GM12878 (cell line): ENCODE measurements at regions not wholly inside any gene's neighbourhood (a gene's known extent, or its start where the extent isn't known, plus 50 kb on each side); places are given as distances from the start of the nearest gene placed in this dataset.

Source experiments
- ATAC-seq: fragments of 200-7000 bp; cut with Tn5 transposase; 3 replicates; pipeline ENCODE4 v1.9.1; 2020; ENCODE audit warnings: mild to moderate bottlenecking, moderate library complexity
- BruUV-seq: library from RNA; stranded (reverse); fragments of 400-500 nt; replicated peaks from 2 replicates; lab custom pipeline; 2021; lab: Mats Ljungman, UMichigan
- CTCF ChIA-PET: fragments of 300-600 bp; sonication (Branson Sonifier 250); formaldehyde crosslinking; extraction: SDS; loops from one replicate; lab custom pipeline; 2021; ENCODE audit warnings: inconsistent platforms; lab: Yijun Ruan, JAX
- POLR2A ChIA-PET: fragments of 350-600 bp; formaldehyde crosslinking; extraction: SDS; loops from one replicate; lab custom pipeline; 2021; ENCODE audit warnings: inconsistent platforms; lab: Charles Lee
- RAD21 ChIA-PET: fragments of 300-600 bp; sonication (Branson Sonifier 250); formaldehyde crosslinking; loops from one replicate; lab custom pipeline; 2023; ENCODE audit warnings: antibody characterized with exemption; ENCODE audit not compliant: unreplicated experiment; lab: Charles Lee
- SMC1A ChIA-PET: fragments of 300-600 bp; sonication (Branson Sonifier 250); formaldehyde crosslinking; loops from one replicate; lab custom pipeline; 2023; ENCODE audit not compliant: unreplicated experiment, uncharacterized antibody; lab: Charles Lee
- DNase-seq: peaks from one replicate; pipeline ENCODE4 v3.0.0-alpha.2; 2011; ENCODE audit warnings: low read depth, low spot score
- FAIRE-seq: peaks from 3 replicates; lab custom pipeline; 2011; peaks lifted over from hg19 to GRCh38; lab: Jason Lieb, UNC
- H2AFZ ChIP-seq: 2 replicates; pipeline ENCODE4 v1.6.0; 2011; ENCODE audit warnings: low read depth, low read length, control low read depth; ENCODE audit not compliant: control insufficient read depth
- H3K27ac ChIP-seq: 2 replicates; pipeline ENCODE4 v1.5.1; 2011; ENCODE audit warnings: control low read depth; ENCODE audit not compliant: control insufficient read depth, insufficient read depth
- H3K27me3 ChIP-seq, 2 experiments: replicated peaks in 1 of 2; 2 replicates each; pipeline versions ENCODE4 v1.6.0 to v1.6.1; 2011; ENCODE audit warnings: low read length in 1 of 2; ENCODE audit not compliant: control insufficient read depth in 2 of 2, insufficient read depth in 2 of 2
- H3K36me3 ChIP-seq, 2 experiments: 2 replicates each; pipeline ENCODE4 v1.5.1; 2011; ENCODE audit warnings: low read length in 1 of 2; ENCODE audit not compliant: control insufficient read depth in 2 of 2, insufficient read depth in 2 of 2
- H3K4me1 ChIP-seq: 2 replicates; pipeline ENCODE4 v1.6.1; 2011; ENCODE audit warnings: mild to moderate bottlenecking, low read length, moderate library complexity, mixed read lengths; ENCODE audit not compliant: control insufficient read depth, insufficient read depth
- H3K4me2 ChIP-seq: 2 replicates; pipeline ENCODE4 v1.6.0; 2011; ENCODE audit warnings: control low read depth; ENCODE audit not compliant: control insufficient read depth, insufficient read depth
- H3K4me3 ChIP-seq: fragments of 200-600 bp; sonication (generic); 2 replicates; pipeline ENCODE4 v1.5.1; 2016
- H3K79me2 ChIP-seq: 2 replicates; pipeline ENCODE4 v1.6.0; 2011; ENCODE audit warnings: low read length; ENCODE audit not compliant: control insufficient read depth, insufficient read depth
- H3K9ac ChIP-seq: 2 replicates; pipeline ENCODE4 v1.8.0; 2011; ENCODE audit warnings: low read length, control low read depth, mixed read lengths; ENCODE audit not compliant: control insufficient read depth, insufficient read depth
- H3K9me3 ChIP-seq: replicated peaks from 3 replicates; pipeline ENCODE4 v1.5.1; 2011; ENCODE audit warnings: mild to moderate bottlenecking, low read length; ENCODE audit not compliant: control insufficient read depth, insufficient read depth
- H4K20me1 ChIP-seq: 2 replicates; pipeline ENCODE4 v1.6.0; 2011; ENCODE audit not compliant: control insufficient read depth, insufficient read depth
- EED ChIP-seq: sonication (generic); IDR thresholded peaks from 2 replicates; pipeline ENCODE4 v1.6.1; 2016; ENCODE audit warnings: antibody characterized with exemption, low read depth
- FOS ChIP-seq: IDR thresholded peaks from 3 replicates; pipeline ENCODE4 v1.6.1; 2011; ENCODE audit warnings: borderline replicate concordance; ENCODE audit not compliant: insufficient read length; ENCODE audit errors: extremely low read depth
- FOXK2 ChIP-seq: fragments of 450-650 bp; IDR thresholded peaks from 2 replicates; pipeline ENCODE4 v1.6.1; 2017; ENCODE audit warnings: mild to moderate bottlenecking, moderate library complexity
- IKZF2 ChIP-seq, 2 experiments: fragments of 450-650 bp; IDR thresholded peaks; 2 replicates each; pipeline ENCODE4 v1.6.1; 2017; ENCODE audit warnings: mild to moderate bottlenecking in 2 of 2, moderate library complexity in 2 of 2
- IRF4 ChIP-seq: IDR thresholded peaks from 2 replicates; pipeline ENCODE4 v1.6.1; 2011; ENCODE audit warnings: low read depth, low read length
- MTA2 ChIP-seq: fragments of 450-650 bp; IDR thresholded peaks from 2 replicates; pipeline ENCODE4 v1.6.1; 2016; ENCODE audit warnings: low read depth, mild to moderate bottlenecking, moderate library complexity
- MYB ChIP-seq: fragments of 150-350 bp; IDR thresholded peaks from 2 replicates; pipeline ENCODE4 v1.6.1; 2014; ENCODE audit warnings: mild to moderate bottlenecking, low read depth, low read length, borderline replicate concordance
- SUPT20H ChIP-seq: IDR thresholded peaks from 2 replicates; pipeline ENCODE4 v1.6.1; 2011; ENCODE audit warnings: low read depth, mild to moderate bottlenecking, low read length, moderate library complexity, borderline replicate concordance; ENCODE audit not compliant: control insufficient read depth
- TAF1 ChIP-seq: IDR thresholded peaks from 2 replicates; pipeline ENCODE4 v1.6.1; 2011; ENCODE audit warnings: mild to moderate bottlenecking, low read depth, low read length, borderline replicate concordance
- ZNF207 ChIP-seq: fragments of 450-650 bp; IDR thresholded peaks from 2 replicates; pipeline ENCODE4 v1.6.1; 2014; ENCODE audit warnings: antibody characterized with exemption, mild to moderate bottlenecking, borderline replicate concordance
- ZNF384 ChIP-seq: IDR thresholded peaks from 2 replicates; pipeline ENCODE4 v1.6.1; 2012; ENCODE audit warnings: low read depth, mild to moderate bottlenecking, low read length, improper control_type of control experiment, borderline replicate concordance
- WGBS: methylation state at CpG from one replicate; pipeline ENCODE4 v1.1.6; 2016; ENCODE audit warnings: low lambda C conversion rate; ENCODE audit not compliant: insufficient replicate concordance, insufficient coverage; ENCODE audit errors: missing lambda C conversion rate; 5-methylcytosine and 5-hydroxymethylcytosine counted together
- in situ Hi-C: fragments of 300-500 bp; cut with MboI; formaldehyde crosslinking; loops from 9 replicates; pipeline ENCODE4 v1.14.3; 2018; ENCODE audit warnings: mixed read lengths
- intact Hi-C: fragments of 100-400 bp; cut with micrococcal nuclease; formaldehyde crosslinking; loops from one replicate; pipeline ENCODE4 v1.14.2; 2022; ENCODE audit not compliant: unreplicated experiment
- TF ChIP-seq, protein P1 (sequence below): fragments of 450-650 bp; formaldehyde crosslinking; IDR thresholded peaks from 2 replicates; pipeline ENCODE4 v1.4.0; 2020; ENCODE audit warnings: mild to moderate bottlenecking, moderate library complexity
- TF ChIP-seq, protein P2 (sequence below): fragments of 450-650 bp; IDR thresholded peaks from 2 replicates; pipeline ENCODE4 v1.6.1; 2017; ENCODE audit warnings: antibody characterized with exemption, mild to moderate bottlenecking, moderate library complexity

DNA sequence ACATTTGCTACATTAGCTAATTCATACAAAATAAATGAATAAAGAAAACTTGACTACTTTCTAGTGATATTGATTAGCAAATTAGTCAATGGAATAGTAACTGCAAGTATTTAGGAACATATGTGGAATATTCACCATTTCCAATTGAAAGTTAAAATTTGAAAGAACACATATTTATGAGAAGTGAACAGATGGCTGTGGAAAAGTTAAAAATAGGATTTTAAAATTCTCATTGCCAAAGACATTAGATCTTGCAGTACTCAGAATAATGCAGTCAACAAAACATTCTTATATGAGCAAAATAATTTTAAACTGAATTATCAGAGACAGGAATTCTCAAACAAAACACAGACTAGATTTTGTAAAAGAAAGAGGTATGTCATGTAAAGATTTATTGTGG, 613.9 kb upstream of the NOVA1 start (continued):
- TF ChIP-seq, protein P1, sequence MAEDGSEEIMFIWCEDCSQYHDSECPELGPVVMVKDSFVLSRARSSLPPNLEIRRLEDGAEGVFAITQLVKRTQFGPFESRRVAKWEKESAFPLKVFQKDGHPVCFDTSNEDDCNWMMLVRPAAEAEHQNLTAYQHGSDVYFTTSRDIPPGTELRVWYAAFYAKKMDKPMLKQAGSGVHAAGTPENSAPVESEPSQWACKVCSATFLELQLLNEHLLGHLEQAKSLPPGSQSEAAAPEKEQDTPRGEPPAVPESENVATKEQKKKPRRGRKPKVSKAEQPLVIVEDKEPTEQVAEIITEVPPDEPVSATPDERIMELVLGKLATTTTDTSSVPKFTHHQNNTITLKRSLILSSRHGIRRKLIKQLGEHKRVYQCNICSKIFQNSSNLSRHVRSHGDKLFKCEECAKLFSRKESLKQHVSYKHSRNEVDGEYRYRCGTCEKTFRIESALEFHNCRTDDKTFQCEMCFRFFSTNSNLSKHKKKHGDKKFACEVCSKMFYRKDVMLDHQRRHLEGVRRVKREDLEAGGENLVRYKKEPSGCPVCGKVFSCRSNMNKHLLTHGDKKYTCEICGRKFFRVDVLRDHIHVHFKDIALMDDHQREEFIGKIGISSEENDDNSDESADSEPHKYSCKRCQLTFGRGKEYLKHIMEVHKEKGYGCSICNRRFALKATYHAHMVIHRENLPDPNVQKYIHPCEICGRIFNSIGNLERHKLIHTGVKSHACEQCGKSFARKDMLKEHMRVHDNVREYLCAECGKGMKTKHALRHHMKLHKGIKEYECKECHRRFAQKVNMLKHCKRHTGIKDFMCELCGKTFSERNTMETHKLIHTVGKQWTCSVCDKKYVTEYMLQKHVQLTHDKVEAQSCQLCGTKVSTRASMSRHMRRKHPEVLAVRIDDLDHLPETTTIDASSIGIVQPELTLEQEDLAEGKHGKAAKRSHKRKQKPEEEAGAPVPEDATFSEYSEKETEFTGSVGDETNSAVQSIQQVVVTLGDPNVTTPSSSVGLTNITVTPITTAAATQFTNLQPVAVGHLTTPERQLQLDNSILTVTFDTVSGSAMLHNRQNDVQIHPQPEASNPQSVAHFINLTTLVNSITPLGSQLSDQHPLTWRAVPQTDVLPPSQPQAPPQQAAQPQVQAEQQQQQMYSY (CRISPR knock-in tag): no peak
- TF ChIP-seq EED (no peak), IRF4 (no peak), FOS (no peak), ZNF207 (no peak)
- TF ChIP-seq, protein P2, sequence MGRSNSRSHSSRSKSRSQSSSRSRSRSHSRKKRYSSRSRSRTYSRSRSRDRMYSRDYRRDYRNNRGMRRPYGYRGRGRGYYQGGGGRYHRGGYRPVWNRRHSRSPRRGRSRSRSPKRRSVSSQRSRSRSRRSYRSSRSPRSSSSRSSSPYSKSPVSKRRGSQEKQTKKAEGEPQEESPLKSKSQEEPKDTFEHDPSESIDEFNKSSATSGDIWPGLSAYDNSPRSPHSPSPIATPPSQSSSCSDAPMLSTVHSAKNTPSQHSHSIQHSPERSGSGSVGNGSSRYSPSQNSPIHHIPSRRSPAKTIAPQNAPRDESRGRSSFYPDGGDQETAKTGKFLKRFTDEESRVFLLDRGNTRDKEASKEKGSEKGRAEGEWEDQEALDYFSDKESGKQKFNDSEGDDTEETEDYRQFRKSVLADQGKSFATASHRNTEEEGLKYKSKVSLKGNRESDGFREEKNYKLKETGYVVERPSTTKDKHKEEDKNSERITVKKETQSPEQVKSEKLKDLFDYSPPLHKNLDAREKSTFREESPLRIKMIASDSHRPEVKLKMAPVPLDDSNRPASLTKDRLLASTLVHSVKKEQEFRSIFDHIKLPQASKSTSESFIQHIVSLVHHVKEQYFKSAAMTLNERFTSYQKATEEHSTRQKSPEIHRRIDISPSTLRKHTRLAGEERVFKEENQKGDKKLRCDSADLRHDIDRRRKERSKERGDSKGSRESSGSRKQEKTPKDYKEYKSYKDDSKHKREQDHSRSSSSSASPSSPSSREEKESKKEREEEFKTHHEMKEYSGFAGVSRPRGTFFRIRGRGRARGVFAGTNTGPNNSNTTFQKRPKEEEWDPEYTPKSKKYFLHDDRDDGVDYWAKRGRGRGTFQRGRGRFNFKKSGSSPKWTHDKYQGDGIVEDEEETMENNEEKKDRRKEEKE: no peak

DNA sequence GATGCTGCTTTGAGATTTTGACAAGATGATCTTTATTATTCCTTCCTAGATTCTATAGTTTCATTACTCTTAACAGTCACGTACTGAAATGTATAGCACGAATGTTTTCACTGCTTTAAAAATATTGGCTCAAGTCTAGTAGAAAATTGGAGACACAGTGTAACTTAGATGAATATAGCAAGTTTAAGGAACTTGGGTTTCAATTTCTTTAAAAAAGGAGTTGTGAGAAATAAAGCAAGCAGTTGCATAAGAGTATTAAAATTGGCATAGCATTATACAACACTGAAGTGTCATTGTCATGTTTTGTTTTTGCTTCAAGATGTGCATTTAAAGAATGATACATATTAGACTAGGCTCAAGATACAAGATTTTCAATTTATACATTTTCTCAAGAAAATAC, 624.8 kb upstream of the NOVA1 start:
- no peak overlapping the region for H3K4me3 ChIP-seq
- no peaks in the 10 kb centered on the region for H3K36me3 ChIP-seq
- 3% methylated on average over 2 of the region's 2 CpGs for WGBS
- ChIA-PET RAD21 (no interaction called here), CTCF (no interaction called here), SMC1A (no interaction called here), POLR2A (no interaction called here)
- intact Hi-C loops (no loop called here), in situ Hi-C loops (no loop called here)
- H3K4me2 ChIP-seq: no peak overlapping the region
- ATAC-seq (no peak), DNase-seq (no peak), FAIRE-seq (no peak)
- H3K9me3 ChIP-seq: no peaks in the 10 kb centered on the region
- no peaks in the 10 kb centered on the region for H3K79me2 ChIP-seq
- no peak overlapping the region for H3K9ac ChIP-seq
- BruUV-seq: no TSS peak
- H3K27ac ChIP-seq: no peak overlapping the region
- H2AFZ ChIP-seq: no peak overlapping the region
- no peaks in the 10 kb centered on the region for H4K20me1 ChIP-seq
- no peaks in the 10 kb centered on the region for H3K27me3 ChIP-seq
- no peaks in the 10 kb centered on the region for H3K4me1 ChIP-seq
- TF ChIP-seq MTA2 (no peak), MYB (no peak), FOXK2 (no peak), SUPT20H (no peak), TAF1 (no peak), ZNF384 (no peak), IKZF2 (IDR thresholded peaks at IDR 0.05) (no peak)
- TF ChIP-seq, protein P2: no peak
